Transverse colon (tissue), 4 donors: ENCODE measurements at regions not wholly inside any gene's neighbourhood (a gene's known extent, or its start where the extent isn't known, plus 50 kb on each side); places are given as distances from the start of the nearest gene placed in this dataset.

Experiments
- EP300 ChIP-seq: sonication (generic); formaldehyde crosslinking; IDR thresholded peaks from one replicate; pipeline ENCODE4 v1.6.1; 2017; ENCODE audit warnings: antibody characterized with exemption, low read depth
- POLR2A ChIP-seq: fragments of 450-650 bp; IDR thresholded peaks from one replicate; pipeline ENCODE4 v1.6.1; 2016; ENCODE audit warnings: antibody characterized with exemption, mild to moderate bottlenecking, moderate library complexity
- POLR2AphosphoS5 ChIP-seq, 3 donors: sonication (generic); formaldehyde crosslinking; IDR thresholded peaks; one replicate each; pipeline ENCODE4 v1.6.1; 2016; ENCODE audit warnings: antibody characterized with exemption in 3 of 3
- TF ChIP-seq, protein P1 (sequence below), 5 experiments: fragments of 200-600 bp in 3 of 5; fragments of 450-650 bp in 2 of 5; sonication (generic) in 3 of 5; IDR thresholded peaks; 1 replicate in 2 of 5; 2 replicates in 3 of 5; pipeline ENCODE4 v1.5.1; 2016 to 2017; ENCODE audit warnings: antibody characterized with exemption in 5 of 5, inconsistent platforms in 3 of 5, mild to moderate bottlenecking in 2 of 5, moderate library complexity in 1 of 5

DNA sequence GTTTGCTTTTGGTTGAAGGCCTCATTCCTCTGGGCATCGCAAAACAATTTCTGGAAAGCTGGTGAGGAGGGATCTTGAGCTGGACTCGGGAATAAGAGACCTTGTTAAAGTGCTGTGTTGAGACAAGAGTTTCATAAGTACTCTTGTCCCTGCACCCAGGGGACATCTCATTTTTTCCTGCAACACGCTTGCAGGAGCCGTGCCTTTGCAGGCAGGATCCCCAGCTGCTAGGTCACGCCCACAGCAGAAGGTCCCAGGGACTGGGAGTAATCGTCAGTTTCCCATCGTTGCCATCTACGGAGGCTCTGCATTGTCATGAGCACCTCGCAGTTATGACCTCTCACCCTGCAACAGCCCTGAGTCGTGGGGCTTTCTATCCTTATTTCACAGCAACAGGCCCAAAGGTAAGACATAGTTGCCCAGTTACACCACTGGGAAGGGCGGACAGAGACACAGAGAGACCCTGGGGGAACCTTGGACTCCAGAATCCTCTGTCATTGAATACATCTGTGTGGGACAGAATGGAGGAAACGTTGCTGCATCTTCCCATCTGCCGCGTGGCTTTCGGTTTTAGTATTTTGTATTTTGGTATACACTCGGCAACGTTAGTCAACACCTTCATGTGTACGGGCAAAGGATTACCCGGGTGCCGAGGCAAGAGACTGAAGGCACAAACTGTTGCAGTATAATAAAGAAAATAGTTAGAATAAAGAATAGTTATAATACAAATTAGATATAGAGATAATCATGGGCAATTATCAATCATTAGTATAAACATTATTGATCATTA is 60.4 kb upstream of the DMRTB1 start:
- TF ChIP-seq, protein P1, sequence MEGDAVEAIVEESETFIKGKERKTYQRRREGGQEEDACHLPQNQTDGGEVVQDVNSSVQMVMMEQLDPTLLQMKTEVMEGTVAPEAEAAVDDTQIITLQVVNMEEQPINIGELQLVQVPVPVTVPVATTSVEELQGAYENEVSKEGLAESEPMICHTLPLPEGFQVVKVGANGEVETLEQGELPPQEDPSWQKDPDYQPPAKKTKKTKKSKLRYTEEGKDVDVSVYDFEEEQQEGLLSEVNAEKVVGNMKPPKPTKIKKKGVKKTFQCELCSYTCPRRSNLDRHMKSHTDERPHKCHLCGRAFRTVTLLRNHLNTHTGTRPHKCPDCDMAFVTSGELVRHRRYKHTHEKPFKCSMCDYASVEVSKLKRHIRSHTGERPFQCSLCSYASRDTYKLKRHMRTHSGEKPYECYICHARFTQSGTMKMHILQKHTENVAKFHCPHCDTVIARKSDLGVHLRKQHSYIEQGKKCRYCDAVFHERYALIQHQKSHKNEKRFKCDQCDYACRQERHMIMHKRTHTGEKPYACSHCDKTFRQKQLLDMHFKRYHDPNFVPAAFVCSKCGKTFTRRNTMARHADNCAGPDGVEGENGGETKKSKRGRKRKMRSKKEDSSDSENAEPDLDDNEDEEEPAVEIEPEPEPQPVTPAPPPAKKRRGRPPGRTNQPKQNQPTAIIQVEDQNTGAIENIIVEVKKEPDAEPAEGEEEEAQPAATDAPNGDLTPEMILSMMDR (IDR thresholded peaks at IDR 0.05): no peak
- TF ChIP-seq POLR2A: no peak
- no peak for TF ChIP-seq POLR2AphosphoS5 (IDR thresholded peaks at IDR 0.05)
- no peak for TF ChIP-seq EP300
